Inferior parietal cortex (tissue), 1 donor: ENCODE measurements at regions not wholly inside any gene's neighbourhood (a gene's known extent, or its start where the extent isn't known, plus 50 kb on each side); places are given as distances from the start of the nearest gene placed in this dataset.

Source experiments
- DNase-seq: peaks from one replicate; pipeline ENCODE4 v3.0.0-alpha.2; 2016; ENCODE audit errors: extremely low spot score

- no peak for DNase-seq
These were observed 298.3 kb downstream of the CDH11 start for GRCh38 chr16:64823481-64824075.

GRCh38 chr16:64809876-64810629 is 311.8 kb downstream of the CDH11 start:
- no peak for DNase-seq

- no peak for DNase-seq
These were observed 313.4 kb downstream of the CDH11 start for GRCh38 chr16:64808474-64808873.

GRCh38 chr16:64791756-64792155 is 330.1 kb downstream of the CDH11 start:
- DNase-seq = no peak

- no peak for DNase-seq
These were observed 337.2 kb downstream of the CDH11 start for GRCh38 chr16:64784635-64785034.

GRCh38 chr16:64782484-64782883 is 339.4 kb downstream of the CDH11 start:
- DNase-seq = no peak

- no peak for DNase-seq
These were observed 341.4 kb downstream of the CDH11 start for GRCh38 chr16:64780445-64780844.

GRCh38 chr16:64778777-64779176 is 343.1 kb downstream of the CDH11 start:
- DNase-seq = no peak

GRCh38 chr16:64773638-64774037 is 348.2 kb downstream of the CDH11 start:
- DNase-seq = no peak

GRCh38 chr16:64773184-64773583 is 348.7 kb downstream of the CDH11 start:
- no peak for DNase-seq

- DNase-seq = no peak
These were observed 350.6 kb downstream of the CDH11 start for GRCh38 chr16:64771273-64771672.

- no peak for DNase-seq
These were observed 359.7 kb downstream of the CDH11 start for GRCh38 chr16:64762211-64762610.

GRCh38 chr16:64754279-64754678 is 367.6 kb downstream of the CDH11 start:
- no peak for DNase-seq

- DNase-seq = no peak
These were observed 370.0 kb downstream of the CDH11 start for GRCh38 chr16:64751906-64752305.

GRCh38 chr16:64749346-64749745 is 372.5 kb downstream of the CDH11 start:
- no peak for DNase-seq

GRCh38 chr16:64745258-64745930 is 376.5 kb downstream of the CDH11 start:
- no peak for DNase-seq

- no peak for DNase-seq
These were observed 379.2 kb downstream of the CDH11 start for GRCh38 chr16:64742455-64743223.

- no peak for DNase-seq
These were observed 381.6 kb downstream of the CDH11 start for GRCh38 chr16:64740261-64740660.

GRCh38 chr16:64738321-64738960 is 383.4 kb downstream of the CDH11 start:
- no peak for DNase-seq

- no peak for DNase-seq
These were observed 385.0 kb downstream of the CDH11 start for GRCh38 chr16:64736857-64737256.

GRCh38 chr16:64731891-64732290 is 390.0 kb downstream of the CDH11 start:
- no peak for DNase-seq

- no peak for DNase-seq
These were observed 391.6 kb downstream of the CDH11 start for GRCh38 chr16:64730261-64730660.
